ENCODE measurements at regions not wholly inside any gene's neighbourhood (a gene's known extent, or its start where the extent isn't known, plus 50 kb on each side); places are given as distances from the start of the nearest gene placed in this dataset.

GRCh38 chr15:94970802-94971201 is 739.4 kb downstream of the MCTP2 start:
- DNase-seq (ENCODE audit: low spot score): no peak

GRCh38 chr15:94972314-94972713 is 741.0 kb downstream of the MCTP2 start:
- DNase-seq (ENCODE audit: low spot score): no peak
- no peaks in the 10 kb centered on the region for H3K9me3 ChIP-seq
- H3K27me3 ChIP-seq (replicated peaks; ENCODE audit: insufficient read depth): no peaks in the 10 kb centered on the region
- intact Hi-C loops (cut with DNase I): no loop called here
- no peak for TF ChIP-seq POLR2A (IDR thresholded peaks at IDR 0.05)
- no peak for TF ChIP-seq CTCF (IDR thresholded peaks at IDR 0.05)
- TF ChIP-seq POLR2AphosphoS5 (IDR thresholded peaks at IDR 0.05): no peak
- H3K4me3 ChIP-seq: no peak overlapping the region
- no peak overlapping the region for H3K27ac ChIP-seq
- no peaks in the 10 kb centered on the region for H3K36me3 ChIP-seq
- no peaks in the 10 kb centered on the region for H3K4me1 ChIP-seq (replicated peaks)
- 83% methylated on average over 2 of the region's 2 CpGs for WGBS

More at GRCh38 chr15:94970802-94971201, 739.4 kb downstream of the MCTP2 start:
- TF ChIP-seq CTCF (IDR thresholded peaks at IDR 0.05) (no peak), POLR2A (IDR thresholded peaks at IDR 0.05) (no peak), POLR2AphosphoS5 (IDR thresholded peaks at IDR 0.05) (no peak)
- H3K4me3 ChIP-seq: no peak overlapping the region
- H3K9me3 ChIP-seq: no peaks in the 10 kb centered on the region
- no peaks in the 10 kb centered on the region for H3K27me3 ChIP-seq (replicated peaks; ENCODE audit: insufficient read depth)
- no peaks in the 10 kb centered on the region for H3K4me1 ChIP-seq (replicated peaks)
- intact Hi-C loops (cut with DNase I): no loop called here
- WGBS: 14% methylated on average over 9 of the region's 9 CpGs
- no peak overlapping the region for H3K27ac ChIP-seq
- no peaks in the 10 kb centered on the region for H3K36me3 ChIP-seq

DNA sequence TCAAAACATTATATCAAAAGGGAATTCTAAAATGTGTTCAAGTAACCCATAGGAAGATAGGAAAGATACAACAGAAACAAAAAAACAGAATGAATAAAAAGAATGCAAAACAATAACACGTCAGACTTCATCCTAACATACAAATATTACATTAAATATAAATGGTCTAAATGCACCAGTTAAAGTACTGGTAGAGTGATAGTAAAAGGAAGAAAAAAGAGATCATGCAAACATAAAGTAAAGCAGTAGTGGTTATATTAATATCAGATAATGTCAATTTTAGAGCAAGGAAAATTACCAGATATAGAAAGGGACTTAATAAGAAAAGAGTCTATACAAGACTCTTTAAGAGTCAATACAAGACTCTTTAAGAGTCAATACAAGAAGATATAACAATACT is 755.7 kb downstream of the MCTP2 start:
- no peak for TF ChIP-seq POLR2AphosphoS5 (IDR thresholded peaks at IDR 0.05)
- TF ChIP-seq POLR2A (IDR thresholded peaks at IDR 0.05): no peak
- TF ChIP-seq CTCF (IDR thresholded peaks at IDR 0.05): no peak
- Histone ChIP-seq H3K4me1 (replicated peaks) (no peaks in the 10 kb centered on the region), H3K9me3 (no peaks in the 10 kb centered on the region), H3K36me3 (no peaks in the 10 kb centered on the region), H3K4me3 (no peak overlapping the region), H3K27ac (no peak overlapping the region), H3K27me3 (replicated peaks; ENCODE audit: insufficient read depth) (no peaks in the 10 kb centered on the region)
- DNase-seq (ENCODE audit: low spot score): no peak
- 97% methylated on average over 1 of the region's 1 CpG for WGBS
- intact Hi-C loops (cut with DNase I): no loop called here

- DNase-seq (ENCODE audit: low spot score): no peak
- Histone ChIP-seq H3K27me3 (replicated peaks; ENCODE audit: insufficient read depth) (no peaks in the 10 kb centered on the region), H3K4me3 (no peak overlapping the region), H3K9me3 (no peaks in the 10 kb centered on the region), H3K36me3 (no peaks in the 10 kb centered on the region), H3K4me1 (replicated peaks) (no peaks in the 10 kb centered on the region), H3K27ac (no peak overlapping the region)
- intact Hi-C loops (cut with DNase I): no loop called here
- WGBS: 92% methylated on average over 8 of the region's 8 CpGs
- TF ChIP-seq POLR2AphosphoS5 (IDR thresholded peaks at IDR 0.05) (no peak), CTCF (IDR thresholded peaks at IDR 0.05) (no peak), POLR2A (IDR thresholded peaks at IDR 0.05) (no peak)
Observed at GRCh38 chr15:94991718-94992117, 760.4 kb downstream of the MCTP2 start.

- no peaks in the 10 kb centered on the region for H3K36me3 ChIP-seq
- no peak for DNase-seq (ENCODE audit: low spot score)
- no peak overlapping the region for H3K27ac ChIP-seq
- WGBS: 92% methylated on average over 1 of the region's 1 CpG
- intact Hi-C loops (cut with DNase I): no loop called here
- no peak for TF ChIP-seq CTCF (IDR thresholded peaks at IDR 0.05)
- no peak for TF ChIP-seq POLR2AphosphoS5 (IDR thresholded peaks at IDR 0.05)
- TF ChIP-seq POLR2A (IDR thresholded peaks at IDR 0.05): no peak
- no peaks in the 10 kb centered on the region for H3K9me3 ChIP-seq
- no peaks in the 10 kb centered on the region for H3K4me1 ChIP-seq (replicated peaks)
- H3K27me3 ChIP-seq (replicated peaks; ENCODE audit: insufficient read depth): no peaks in the 10 kb centered on the region
- H3K4me3 ChIP-seq: no peak overlapping the region
Observed at GRCh38 chr15:95009635-95010034, 778.3 kb downstream of the MCTP2 start.
